RWPE2 (cell line): ENCODE measurements at regions not wholly inside any gene's neighbourhood (a gene's known extent, or its start where the extent isn't known, plus 50 kb on each side); places are given as distances from the start of the nearest gene placed in this dataset.
"Not testable (repeated sequence)": the region's sequence is repeated elsewhere in the genome, so short reads cannot be mapped to it uniquely, and the experiment has no call there.

ENCODE experiments used
- ATAC-seq: fragments of 200-7000 bp; cut with Tn5 transposase; 3 replicates; pipeline ENCODE4 v1.9.1; 2021; ENCODE audit warnings: low read depth
- DNase-seq: peaks from one replicate; pipeline ENCODE4 v3.0.0-alpha.2; 2020; ENCODE audit warnings: low spot score
- H3K27ac ChIP-seq: fragments of 450-650 bp; 2 replicates; pipeline ENCODE4 v1.5.1; 2017; ENCODE audit warnings: mild to moderate bottlenecking; ENCODE audit not compliant: poor library complexity, severe bottlenecking
- H3K27me3 ChIP-seq: fragments of 250-450 bp; sonication (Bioruptor Pico); 2 replicates; pipeline ENCODE4 v1.5.1; 2021; ENCODE audit warnings: mild to moderate bottlenecking, moderate library complexity; ENCODE audit not compliant: insufficient read depth, poor library complexity, severe bottlenecking
- H3K36me3 ChIP-seq: fragments of 250-450 bp; sonication (Bioruptor Pico); 2 replicates; pipeline ENCODE4 v1.5.1; 2020; ENCODE audit warnings: low read depth, mild to moderate bottlenecking, moderate library complexity
- H3K4me1 ChIP-seq: fragments of 250-450 bp; sonication (Bioruptor Pico); 2 replicates; pipeline ENCODE4 v1.5.1; 2021; ENCODE audit warnings: mild to moderate bottlenecking, moderate library complexity; ENCODE audit not compliant: insufficient read depth, poor library complexity, severe bottlenecking
- H3K4me3 ChIP-seq: fragments of 250-450 bp; sonication (Bioruptor Pico); 2 replicates; pipeline ENCODE4 v1.5.1; 2021; ENCODE audit warnings: mild to moderate bottlenecking, moderate library complexity; ENCODE audit not compliant: severe bottlenecking
- H3K9me3 ChIP-seq: fragments of 250-450 bp; sonication (Bioruptor Pico); 2 replicates; pipeline ENCODE4 v1.5.1; 2021; ENCODE audit warnings: mild to moderate bottlenecking, moderate library complexity; ENCODE audit not compliant: severe bottlenecking
- TF ChIP-seq, protein P1 (sequence below): fragments of 450-650 bp; IDR thresholded peaks from one replicate; pipeline ENCODE4 v1.5.1; 2017; ENCODE audit warnings: mild to moderate bottlenecking, moderate library complexity; ENCODE audit not compliant: poor library complexity, severe bottlenecking

DNA sequence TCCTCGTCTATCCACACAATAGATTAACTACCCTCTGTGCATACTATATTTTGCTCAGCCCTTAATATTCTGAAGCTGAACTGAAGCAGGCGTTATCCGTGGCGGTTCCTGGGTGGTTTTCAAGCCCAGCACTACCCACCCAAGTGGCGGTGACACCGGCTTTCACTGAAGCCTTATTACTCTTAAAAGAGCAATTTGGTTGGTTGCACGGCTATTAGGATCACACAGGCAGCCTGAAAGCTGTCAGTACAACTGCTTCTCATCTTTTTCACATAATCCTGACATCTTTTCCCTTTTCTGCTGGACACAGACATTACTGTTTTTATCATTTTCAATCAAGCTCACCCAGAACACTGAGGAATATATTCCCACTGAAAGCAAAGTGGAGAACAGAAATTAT, 525.3 kb upstream of the ZNF717 start:
- no peak for ATAC-seq

DNA sequence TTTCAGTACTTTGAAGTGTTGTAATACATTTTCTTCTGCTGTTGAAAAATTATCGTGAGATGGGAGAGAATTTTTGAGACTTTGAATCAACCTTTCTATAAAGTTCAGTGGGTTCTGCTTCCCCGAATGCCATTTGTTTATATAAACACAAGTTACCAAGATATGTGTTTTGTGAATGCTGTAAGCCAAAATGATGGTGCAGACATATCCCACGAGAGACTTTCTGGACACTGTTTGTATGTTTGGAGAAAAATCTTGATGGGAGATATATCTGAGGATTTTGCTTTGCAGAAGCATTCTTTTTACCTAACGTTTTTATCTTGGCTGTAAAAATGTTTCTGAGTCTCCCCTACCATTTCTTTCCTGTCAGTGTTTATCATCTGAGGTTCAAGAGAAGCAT, 526.6 kb upstream of the ZNF717 start:
- TF ChIP-seq, protein P1, sequence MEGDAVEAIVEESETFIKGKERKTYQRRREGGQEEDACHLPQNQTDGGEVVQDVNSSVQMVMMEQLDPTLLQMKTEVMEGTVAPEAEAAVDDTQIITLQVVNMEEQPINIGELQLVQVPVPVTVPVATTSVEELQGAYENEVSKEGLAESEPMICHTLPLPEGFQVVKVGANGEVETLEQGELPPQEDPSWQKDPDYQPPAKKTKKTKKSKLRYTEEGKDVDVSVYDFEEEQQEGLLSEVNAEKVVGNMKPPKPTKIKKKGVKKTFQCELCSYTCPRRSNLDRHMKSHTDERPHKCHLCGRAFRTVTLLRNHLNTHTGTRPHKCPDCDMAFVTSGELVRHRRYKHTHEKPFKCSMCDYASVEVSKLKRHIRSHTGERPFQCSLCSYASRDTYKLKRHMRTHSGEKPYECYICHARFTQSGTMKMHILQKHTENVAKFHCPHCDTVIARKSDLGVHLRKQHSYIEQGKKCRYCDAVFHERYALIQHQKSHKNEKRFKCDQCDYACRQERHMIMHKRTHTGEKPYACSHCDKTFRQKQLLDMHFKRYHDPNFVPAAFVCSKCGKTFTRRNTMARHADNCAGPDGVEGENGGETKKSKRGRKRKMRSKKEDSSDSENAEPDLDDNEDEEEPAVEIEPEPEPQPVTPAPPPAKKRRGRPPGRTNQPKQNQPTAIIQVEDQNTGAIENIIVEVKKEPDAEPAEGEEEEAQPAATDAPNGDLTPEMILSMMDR: no peak
- no peaks in the 10 kb centered on the region for H3K36me3 ChIP-seq
- H3K27ac ChIP-seq: no peak overlapping the region
- ATAC-seq: no peak
- H3K4me1 ChIP-seq: no peaks in the 10 kb centered on the region
- peaks cover 13% of the 10 kb centered on the region for H3K27me3 ChIP-seq
- H3K4me3 ChIP-seq: no peak overlapping the region
- H3K9me3 ChIP-seq: no peaks in the 10 kb centered on the region
- DNase-seq: no peak

More for the DNA sequence above, 525.3 kb upstream of the ZNF717 start:
- Histone ChIP-seq H3K4me3 (no peak overlapping the region), H3K36me3 (no peaks in the 10 kb centered on the region), H3K9me3 (no peaks in the 10 kb centered on the region), H3K4me1 (no peaks in the 10 kb centered on the region), H3K27me3 (peaks cover 13% of the 10 kb centered on the region), H3K27ac (no peak overlapping the region)
- TF ChIP-seq, protein P1: no peak
- no peak for DNase-seq

GRCh38 chr3:76315906-76316305, 530.6 kb upstream of the ZNF717 start:
- not testable (repeated sequence) for H3K4me1 ChIP-seq, H3K27me3 ChIP-seq, H3K36me3 ChIP-seq, DNase-seq, H3K4me3 ChIP-seq, H3K27ac ChIP-seq, ATAC-seq, H3K9me3 ChIP-seq

DNA sequence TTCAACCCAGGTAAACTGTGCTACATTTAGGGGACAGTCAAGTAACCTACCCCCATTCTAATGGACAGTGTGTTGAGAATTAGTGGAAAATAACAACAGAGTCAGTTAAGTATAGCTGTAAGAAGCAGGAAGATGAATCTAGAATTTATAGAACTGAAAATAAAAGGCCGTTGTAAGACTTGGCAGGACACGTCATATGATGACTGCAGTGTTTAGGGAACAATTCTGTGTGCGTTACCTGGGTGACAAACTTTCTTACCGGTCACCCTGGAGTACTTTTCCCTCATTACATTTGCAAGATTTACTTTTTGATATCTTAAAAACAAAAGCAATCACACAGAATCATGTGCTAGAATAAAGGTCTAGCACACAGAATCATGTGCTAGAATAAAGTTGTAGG, 536.3 kb upstream of the ZNF717 start:
- Histone ChIP-seq H3K9me3 (no peaks in the 10 kb centered on the region), H3K27me3 (peaks cover 3% of the 10 kb centered on the region), H3K36me3 (no peaks in the 10 kb centered on the region), H3K27ac (no peak overlapping the region), H3K4me1 (no peaks in the 10 kb centered on the region), H3K4me3 (no peak overlapping the region)
- ATAC-seq (no peak), DNase-seq (no peak)
- TF ChIP-seq, protein P1: no peak

DNA sequence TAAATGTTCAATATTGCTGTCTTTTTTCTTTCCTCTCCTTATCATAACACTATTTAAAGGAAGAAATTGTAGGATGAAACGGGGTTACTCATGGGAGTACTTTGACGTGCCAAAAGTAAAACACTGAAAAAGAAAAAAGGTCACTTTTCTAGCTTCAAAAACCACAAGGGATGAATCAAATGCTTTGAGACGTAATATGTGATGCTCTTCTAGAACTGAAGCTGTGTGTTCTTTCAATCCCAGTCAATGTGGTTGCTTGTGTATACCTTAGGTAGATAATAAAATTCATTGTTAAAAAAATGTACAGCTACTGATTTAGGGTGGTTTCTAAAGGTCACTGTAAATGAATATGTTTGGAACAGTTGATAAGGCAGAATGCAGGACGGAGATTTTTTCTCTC, 538.8 kb upstream of the ZNF717 start:
- TF ChIP-seq, protein P1: no peak
- DNase-seq (no peak), ATAC-seq (no peak)
- Histone ChIP-seq H3K27ac (no peak overlapping the region), H3K9me3 (no peaks in the 10 kb centered on the region), H3K4me1 (no peaks in the 10 kb centered on the region), H3K27me3 (no peaks in the 10 kb centered on the region), H3K36me3 (no peaks in the 10 kb centered on the region), H3K4me3 (no peak overlapping the region)
